SK-N-SH treated with all-trans-retinoic acid at 6 μM for 48 hours (cell line): ENCODE measurements at regions not wholly inside any gene's neighbourhood (a gene's known extent, or its start where the extent isn't known, plus 50 kb on each side); places are given as distances from the start of the nearest gene placed in this dataset.

Experiments used
- ARNTL ChIP-seq: fragments of 450-650 bp; formaldehyde crosslinking; IDR thresholded peaks from 2 replicates; pipeline ENCODE4 v1.5.0; 2020; ENCODE audit warnings: low read depth, mild to moderate bottlenecking, moderate library complexity, borderline replicate concordance
- BACH2 ChIP-seq: fragments of 250-450 bp; sonication (Bioruptor Pico); IDR thresholded peaks from 2 replicates; pipeline ENCODE4 v1.9.0; 2021; ENCODE audit warnings: mild to moderate bottlenecking, borderline replicate concordance
- CREB5 ChIP-seq: fragments of 250-450 bp; sonication (Bioruptor Pico); IDR thresholded peaks from 2 replicates; pipeline ENCODE4 v1.5.1; 2020; ENCODE audit warnings: low read depth, mild to moderate bottlenecking, moderate library complexity
- ISL1 ChIP-seq: fragments of 250-450 bp; sonication (Bioruptor Pico); IDR thresholded peaks from 2 replicates; pipeline ENCODE4 v2.1.2; 2022; ENCODE audit warnings: mild to moderate bottlenecking, moderate library complexity
- OSR1 ChIP-seq: fragments of 250-450 bp; sonication (Bioruptor Pico); IDR thresholded peaks from 2 replicates; pipeline ENCODE4 v1.8.0; 2022; ENCODE audit warnings: moderate library complexity, mild to moderate bottlenecking, inconsistent platforms
- PATZ1 ChIP-seq: fragments of 250-450 bp; sonication (Bioruptor Pico); IDR thresholded peaks from 2 replicates; pipeline ENCODE4 v1.8.0; 2020; ENCODE audit warnings: mild to moderate bottlenecking, moderate library complexity, borderline replicate concordance
- RARB ChIP-seq: fragments of 250-450 bp; sonication (Bioruptor Pico); IDR thresholded peaks from 2 replicates; pipeline ENCODE4 v1.8.0; 2021; ENCODE audit warnings: mild to moderate bottlenecking, moderate library complexity
- ZFP3 ChIP-seq: fragments of 250-450 bp; sonication (Bioruptor Pico); IDR thresholded peaks from 2 replicates; pipeline ENCODE4 v1.5.0; 2020; ENCODE audit warnings: mild to moderate bottlenecking, moderate library complexity
- ZFP30 ChIP-seq: fragments of 450-650 bp; formaldehyde crosslinking; IDR thresholded peaks from 2 replicates; pipeline ENCODE4 v1.5.0; 2022; ENCODE audit warnings: mild to moderate bottlenecking, moderate library complexity
- ZNF565 ChIP-seq: fragments of 450-650 bp; formaldehyde crosslinking; conservative IDR thresholded peaks from 2 replicates; pipeline ENCODE4 v1.5.0; 2020; ENCODE audit warnings: low read depth, mild to moderate bottlenecking, moderate library complexity
- ZNF8 ChIP-seq: fragments of 450-650 bp; formaldehyde crosslinking; IDR thresholded peaks from 2 replicates; pipeline ENCODE4 v1.5.0; 2020; ENCODE audit warnings: mild to moderate bottlenecking, moderate library complexity

GRCh38 chr11:92556431-92556830, 331.8 kb downstream of the FAT3 start:
- no peak for TF ChIP-seq OSR1 (CRISPR knock-in tag)
- no peak for TF ChIP-seq ZFP30 (CRISPR knock-in tag)
- TF ChIP-seq ISL1 (CRISPR knock-in tag), result no peak
- no peak for TF ChIP-seq RARB (CRISPR knock-in tag)
- no peak for TF ChIP-seq ARNTL (CRISPR knock-in tag)
- no peak for TF ChIP-seq ZNF8
- TF ChIP-seq ZNF565, result no peak
- TF ChIP-seq BACH2 (CRISPR knock-in tag), result no peak
- no peak for TF ChIP-seq ZFP3
- TF ChIP-seq PATZ1 (CRISPR knock-in tag), result no peak
- no peak for TF ChIP-seq CREB5 (CRISPR knock-in tag)
